HG02938 (cell line): ENCODE measurements at regions not wholly inside any gene's neighbourhood (a gene's known extent, or its start where the extent isn't known, plus 50 kb on each side); places are given as distances from the start of the nearest gene placed in this dataset.
"Not testable (repeated sequence)": the region's sequence is repeated elsewhere in the genome, so short reads cannot be mapped to it uniquely, and the experiment has no call there.

ENCODE experiments used
- ATAC-seq: cut with Tn5 transposase; IDR thresholded peaks from one replicate; pipeline ENCODE4 v1.9.1; 2021; ENCODE audit warnings: mild to moderate bottlenecking, moderate library complexity; ENCODE audit not compliant: unreplicated experiment

DNA sequence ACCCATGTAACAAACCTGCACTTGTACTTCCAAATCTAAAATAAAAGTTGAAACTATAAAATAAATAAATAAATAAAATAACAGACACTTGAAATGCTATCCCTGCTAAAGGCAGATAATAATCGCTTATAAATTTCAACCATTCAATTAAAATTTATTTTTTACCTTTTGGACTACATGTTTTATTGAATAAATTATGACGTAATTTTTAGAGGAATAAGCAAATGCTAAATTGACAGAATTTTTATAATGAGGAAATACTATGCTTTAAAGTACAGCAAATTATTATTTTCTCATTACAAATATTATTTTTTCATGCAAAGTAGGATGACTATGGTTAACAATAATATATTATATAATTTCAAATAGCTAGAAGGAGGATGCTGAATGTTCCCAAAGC lies 658.6 kb upstream of the LMO3 start:
- ATAC-seq = no peak

DNA sequence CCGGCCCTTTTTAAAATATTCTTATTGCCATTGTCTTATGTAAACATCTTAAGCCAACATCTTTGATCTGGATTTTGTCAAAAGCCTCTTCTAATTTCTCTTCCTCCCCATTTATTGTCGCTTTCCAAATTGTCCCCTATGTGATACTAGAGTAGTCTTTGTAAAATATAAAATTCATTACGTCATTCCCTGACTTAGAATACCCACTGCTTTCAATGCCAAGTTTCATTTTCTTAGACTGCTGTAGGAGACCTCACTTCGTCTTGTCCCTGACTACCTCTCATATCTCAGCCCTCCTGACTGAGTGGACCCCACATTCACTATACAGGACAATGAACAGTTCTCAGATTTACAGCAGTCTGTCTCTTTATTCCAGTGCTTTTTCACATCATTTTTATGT lies 633.9 kb upstream of the LMO3 start:
- no peak for ATAC-seq

DNA sequence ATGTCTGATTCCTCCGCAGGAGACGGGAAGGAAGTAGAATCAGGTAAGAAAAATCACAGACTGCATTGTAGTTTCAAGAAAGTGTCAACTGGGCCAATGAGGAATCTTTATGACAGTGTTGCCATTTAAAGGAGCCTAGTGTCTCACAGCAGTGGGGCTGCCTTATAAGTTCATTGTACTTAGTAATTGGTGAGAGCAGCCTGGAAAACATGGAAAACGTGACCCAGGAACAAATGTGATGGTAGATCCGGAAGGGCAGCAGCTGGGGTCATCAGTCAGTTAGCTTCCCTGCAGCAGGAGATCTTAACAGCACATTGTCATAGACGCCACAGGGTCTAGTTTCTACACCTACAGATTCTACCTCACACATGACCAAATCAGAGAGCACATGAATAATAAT lies 630.0 kb upstream of the LMO3 start:
- no peak for ATAC-seq

DNA sequence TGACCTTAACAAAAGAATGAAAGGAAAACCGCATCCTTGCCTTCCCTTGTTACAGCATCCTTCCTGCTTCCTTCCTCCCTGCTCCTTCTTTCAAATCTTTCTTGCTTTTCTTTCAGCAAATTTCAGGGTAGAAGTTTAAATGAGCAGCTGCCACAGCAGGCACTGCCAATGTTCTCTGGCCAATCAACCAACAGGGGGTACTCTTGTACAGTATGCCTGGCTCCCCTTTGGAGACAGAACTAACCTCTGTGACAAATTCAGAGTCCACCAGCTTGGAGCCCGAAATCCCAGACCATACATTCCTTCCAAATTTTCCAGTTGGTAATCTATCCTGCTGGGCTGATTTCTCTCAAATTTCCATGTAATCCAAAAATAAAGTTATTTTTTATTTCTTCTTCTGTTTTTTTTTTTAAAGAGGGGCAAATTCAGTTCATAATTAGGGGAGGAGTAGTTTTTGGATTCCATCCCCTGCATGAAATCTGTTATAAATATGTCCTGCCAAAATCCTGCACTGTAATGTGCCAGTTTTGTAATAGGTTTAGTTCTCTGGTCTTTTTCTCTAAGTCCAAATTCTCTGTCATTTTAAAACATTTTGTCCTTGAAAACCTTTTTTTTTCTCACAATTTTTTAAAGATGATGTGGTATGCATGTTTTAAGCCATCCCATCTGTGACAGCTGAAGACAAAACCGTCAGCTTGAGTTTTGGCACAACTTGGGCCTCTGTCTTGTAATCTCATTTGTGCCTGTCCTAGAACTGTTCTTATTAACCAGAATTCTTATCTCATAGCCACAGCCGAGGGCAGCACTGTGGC lies 610.0 kb upstream of the LMO3 start:
- no peak for ATAC-seq

DNA sequence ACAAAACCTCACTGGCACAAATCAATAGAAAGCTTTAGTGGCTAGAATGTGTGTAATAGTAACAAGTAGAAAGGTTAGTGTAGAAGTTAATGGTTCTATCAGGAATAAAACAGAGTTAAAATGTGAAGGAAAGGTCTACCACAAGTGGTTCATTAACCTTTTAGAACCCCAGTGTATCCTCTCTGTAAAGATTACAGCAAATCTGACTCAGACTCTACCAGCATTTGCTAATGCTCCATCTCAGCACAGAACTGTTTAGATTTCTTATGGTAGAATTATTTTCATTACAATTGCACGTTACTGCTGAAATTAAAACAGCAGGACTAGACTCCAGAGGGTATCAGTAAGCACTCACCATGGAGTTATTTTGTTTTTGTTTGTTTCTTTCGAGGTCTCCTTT lies 609.0 kb upstream of the LMO3 start:
- ATAC-seq = peak; percentile 45

DNA sequence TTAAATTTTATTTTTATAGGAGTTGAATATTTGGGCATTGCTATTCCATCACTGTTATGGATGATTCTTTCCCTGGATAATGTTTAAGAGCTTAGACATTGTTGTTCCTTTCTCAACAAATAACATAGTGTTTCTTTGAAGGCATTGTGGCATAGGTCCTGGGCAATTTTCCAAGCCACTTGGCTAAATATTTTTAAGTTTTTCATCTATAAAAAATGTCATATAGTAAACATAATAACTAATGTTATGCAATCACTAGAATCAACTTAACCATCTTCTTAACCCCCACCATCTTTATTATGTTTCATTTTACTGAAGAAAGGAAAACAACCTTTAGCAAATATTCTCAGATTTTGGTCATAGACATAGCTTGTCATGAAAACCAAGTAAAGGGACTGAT lies 600.6 kb upstream of the LMO3 start:
- ATAC-seq = no peak

DNA sequence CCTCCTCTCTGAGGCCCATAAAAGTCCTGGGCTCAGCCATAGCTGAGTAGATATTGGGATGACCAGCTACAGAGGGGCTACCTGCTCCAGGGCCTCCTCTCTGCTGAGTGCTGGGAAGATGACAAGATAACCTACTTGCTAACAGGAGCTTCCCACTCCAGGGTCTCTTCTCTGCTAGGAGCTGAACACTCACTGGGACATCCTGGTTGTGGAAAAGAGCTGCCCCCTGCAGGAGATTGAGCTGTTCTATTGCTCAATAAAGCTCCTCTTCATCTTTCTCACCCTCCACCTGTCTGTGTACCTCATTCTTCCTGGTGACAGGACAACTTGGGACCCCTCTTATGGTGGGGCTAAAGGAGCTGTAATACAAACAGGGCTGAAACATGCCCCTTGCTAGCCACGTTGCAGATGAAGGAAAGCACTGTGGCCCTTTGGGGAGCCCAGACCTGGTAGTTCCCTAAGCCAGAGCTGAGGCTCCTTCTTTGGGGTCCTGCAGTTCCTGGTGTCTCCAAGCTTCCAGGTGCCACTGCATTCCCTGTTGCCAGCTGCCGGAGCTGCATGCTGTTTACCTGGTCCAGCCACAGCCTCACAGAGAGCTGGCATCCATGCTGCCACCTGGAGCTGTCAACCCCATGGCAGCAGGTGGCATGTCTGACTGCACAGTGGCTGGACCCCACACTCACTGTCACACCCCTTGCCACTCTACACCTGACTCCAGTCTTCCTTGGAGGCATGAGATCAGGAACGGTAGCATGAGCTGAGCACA lies 598.5 kb upstream of the LMO3 start:
- no peak for ATAC-seq

DNA sequence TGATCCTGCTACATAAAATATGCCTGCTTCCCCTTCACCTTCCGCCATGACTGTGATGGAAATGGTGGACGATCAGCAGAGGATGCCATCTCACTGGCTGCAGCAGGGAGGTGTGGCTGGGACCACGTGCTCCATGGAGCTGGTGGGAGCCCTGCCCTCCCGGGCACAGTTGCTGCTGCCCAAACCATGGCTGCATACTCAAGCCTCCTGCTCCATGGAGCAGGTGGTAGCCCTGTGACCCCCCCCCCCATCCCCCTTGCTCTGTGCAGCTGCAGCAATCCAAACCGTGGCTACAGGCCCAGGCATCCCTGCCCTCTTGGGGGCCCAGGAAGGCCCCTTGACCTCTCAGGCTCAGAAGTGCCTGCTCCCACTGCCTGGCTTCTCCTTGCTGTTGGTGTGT lies 597.5 kb upstream of the LMO3 start:
- no peak for ATAC-seq

DNA sequence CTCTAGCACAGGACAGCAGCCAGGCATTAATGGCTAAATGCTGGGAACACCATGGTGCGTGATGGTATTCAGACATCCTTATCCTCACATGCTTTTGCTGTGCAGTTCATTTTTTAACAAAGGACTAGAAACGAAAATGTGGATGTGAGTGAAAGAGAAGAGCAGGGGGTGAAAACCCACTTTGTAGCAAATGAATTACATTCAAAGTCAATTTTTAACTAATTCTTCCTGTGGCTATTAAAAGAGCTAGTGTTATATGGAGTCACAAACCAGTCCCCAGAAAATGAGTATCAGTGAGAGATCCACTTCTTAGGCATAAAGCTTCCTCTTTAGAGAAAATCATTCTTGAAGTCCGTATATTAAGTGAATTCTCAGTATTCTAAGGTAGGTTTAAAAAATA lies 592.0 kb upstream of the LMO3 start:
- no peak for ATAC-seq

DNA sequence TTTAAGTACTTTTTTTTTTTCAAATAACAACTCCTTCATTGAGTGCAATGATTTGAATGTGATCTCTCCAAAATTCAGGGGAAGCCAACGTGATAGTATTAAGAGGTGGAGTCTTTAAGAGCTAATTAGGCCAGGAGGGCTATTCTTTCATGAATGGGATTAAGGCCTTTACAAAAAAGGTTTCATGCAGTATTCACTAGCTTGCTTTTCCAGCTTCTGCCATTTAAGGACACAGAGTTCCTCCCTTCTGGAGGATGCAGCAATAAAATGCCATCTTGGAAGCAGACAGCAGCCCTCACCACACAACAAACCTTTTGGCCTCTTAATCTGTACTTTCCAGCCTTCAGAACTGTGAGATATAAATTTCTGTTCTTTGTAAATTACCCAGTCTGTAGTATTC lies 586.8 kb upstream of the LMO3 start:
- no peak for ATAC-seq

DNA sequence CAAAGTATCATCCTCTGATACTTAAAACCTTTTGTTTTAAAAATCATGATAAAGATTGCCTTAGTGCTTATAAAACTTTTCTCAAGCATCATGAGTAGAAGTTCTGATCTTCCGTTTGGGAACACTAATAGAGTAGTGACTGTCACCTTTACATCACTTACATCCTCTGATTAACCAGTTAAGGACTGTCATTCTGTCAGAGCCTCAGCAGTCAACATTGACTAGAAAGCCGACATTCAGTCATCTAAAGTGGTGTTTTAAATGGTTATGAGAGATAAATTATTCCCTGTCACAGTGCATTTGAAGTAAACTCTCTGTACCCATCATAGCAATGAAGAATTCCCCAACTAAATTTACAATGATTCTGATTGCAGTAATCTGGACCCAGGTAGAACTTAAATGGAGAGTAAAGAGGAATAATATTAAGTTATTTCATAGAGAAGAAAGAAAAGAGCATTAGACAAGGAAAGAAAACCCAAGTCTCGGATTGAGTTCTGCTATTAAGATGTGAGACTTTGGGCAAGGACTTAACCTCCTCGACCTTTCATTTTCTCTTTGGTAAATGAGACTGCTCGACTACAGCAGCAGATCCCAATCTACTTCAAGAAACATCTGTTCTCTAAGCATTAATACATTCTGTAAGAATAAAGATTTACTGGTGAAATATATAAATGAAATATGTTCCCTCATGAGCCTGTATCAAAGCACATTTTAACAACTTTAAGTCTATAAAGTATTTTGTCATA lies 563.9 kb upstream of the LMO3 start:
- no peak for ATAC-seq

DNA sequence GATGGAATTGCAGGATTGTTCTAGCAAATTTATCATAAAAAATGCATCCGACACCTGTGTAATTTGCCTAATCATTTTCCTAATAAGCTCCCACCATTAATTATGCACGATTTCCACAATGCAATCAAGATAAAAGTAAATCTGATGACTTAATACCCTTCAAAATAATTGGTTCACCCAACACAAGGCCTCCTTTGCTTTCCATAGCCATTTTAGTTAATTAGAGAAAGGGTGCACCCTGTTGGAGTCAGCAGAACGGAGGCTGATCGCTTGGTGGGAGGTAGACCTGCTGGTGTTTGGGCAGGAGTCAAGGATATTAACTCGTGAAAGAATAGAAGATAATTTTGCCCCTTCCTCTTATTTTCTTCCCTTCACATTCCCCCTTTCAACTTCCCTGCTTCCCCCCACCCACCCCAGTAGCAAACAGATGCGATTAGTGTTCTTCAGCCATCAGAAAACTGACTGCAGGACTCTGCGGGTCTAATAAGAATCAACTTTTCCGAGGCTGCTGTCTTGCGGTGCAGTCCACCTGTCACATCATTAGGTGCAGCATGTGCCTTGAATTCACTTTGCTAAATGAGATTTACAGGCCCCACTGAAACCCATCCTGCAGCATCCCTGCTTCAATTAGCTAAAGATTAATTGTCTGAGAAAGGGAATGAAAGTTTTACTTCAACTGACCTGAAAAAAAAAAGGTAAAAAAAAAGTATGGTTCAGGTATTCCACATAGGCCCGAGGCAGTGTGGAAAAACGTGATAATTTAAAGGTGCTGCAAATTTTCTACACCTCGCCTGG lies 553.7 kb upstream of the LMO3 start:
- ATAC-seq = no peak

DNA sequence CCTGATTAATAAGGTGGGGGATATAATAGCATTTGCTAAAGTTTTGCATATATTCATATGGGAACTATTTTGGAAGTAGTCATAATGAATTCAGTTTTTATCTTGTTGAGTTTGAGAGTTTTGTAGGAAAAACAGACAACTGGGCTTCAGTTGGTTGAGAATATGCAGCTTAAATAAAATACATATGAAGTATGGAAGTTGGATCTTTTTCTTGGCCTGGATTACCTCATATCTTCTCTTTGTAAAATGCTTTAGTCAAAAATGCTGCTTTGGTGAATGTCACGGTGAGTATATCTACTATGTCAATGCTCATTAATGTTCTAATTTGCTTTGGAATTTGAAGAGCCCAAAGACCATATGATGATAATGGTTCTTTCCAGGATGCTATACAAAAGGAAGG lies 552.2 kb upstream of the LMO3 start:
- no peak for ATAC-seq

DNA sequence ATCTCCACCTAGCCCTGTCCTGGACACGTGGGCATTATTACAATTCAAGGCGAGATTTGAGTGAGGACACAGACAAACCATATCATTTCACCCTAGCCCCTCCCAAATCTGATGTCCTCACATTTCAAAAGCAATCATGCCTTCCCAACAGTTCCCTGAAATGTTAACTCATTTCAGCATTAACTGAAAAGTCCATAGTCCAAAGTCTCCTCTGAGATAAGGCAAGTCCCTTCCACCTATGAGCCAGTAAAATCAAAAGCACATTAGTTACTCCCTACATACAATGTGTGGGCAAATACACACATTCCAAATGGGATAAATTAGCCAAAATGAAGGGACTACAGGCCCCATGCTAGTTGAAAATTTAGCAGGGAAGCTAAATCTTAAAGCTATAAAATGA lies 546.0 kb upstream of the LMO3 start:
- ATAC-seq = no peak

DNA sequence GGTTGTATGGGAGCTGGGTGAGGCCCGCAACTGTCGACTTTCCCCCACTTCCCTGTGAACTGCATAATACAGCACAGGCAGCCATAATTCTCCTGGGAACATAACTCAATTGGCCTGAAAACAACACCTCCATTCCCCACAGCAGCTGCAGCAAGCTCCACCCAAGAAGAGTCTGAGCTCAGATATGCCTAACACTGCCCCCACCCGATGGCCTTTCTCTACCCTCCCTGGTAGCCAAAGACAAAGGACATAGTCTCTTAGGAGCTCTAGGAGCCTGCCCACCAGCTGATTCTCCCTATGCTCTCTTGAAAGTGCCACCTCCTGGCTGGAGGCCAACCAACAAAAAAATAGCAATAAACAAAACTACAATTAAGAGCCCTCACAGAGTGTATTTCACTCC lies 542.7 kb upstream of the LMO3 start:
- no peak for ATAC-seq

DNA sequence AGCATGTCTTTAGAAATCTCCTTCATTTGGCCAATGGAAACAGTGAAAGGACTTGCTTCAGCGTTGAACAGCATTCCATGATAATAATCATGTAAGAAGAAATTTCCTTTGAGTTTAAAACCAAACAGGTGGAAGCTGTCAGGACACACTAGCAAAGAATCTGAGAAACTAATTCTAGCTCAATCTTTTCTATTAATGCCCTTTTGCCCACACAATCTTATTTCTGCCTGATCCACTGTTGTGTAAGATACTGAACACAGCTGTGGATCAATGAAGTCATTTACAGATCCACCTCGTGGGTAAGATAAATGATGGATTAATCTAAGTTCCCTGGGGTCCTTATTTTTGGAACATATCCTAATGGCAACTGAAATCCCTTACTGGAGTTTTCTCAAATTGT lies 536.9 kb upstream of the LMO3 start:
- no peak for ATAC-seq

DNA sequence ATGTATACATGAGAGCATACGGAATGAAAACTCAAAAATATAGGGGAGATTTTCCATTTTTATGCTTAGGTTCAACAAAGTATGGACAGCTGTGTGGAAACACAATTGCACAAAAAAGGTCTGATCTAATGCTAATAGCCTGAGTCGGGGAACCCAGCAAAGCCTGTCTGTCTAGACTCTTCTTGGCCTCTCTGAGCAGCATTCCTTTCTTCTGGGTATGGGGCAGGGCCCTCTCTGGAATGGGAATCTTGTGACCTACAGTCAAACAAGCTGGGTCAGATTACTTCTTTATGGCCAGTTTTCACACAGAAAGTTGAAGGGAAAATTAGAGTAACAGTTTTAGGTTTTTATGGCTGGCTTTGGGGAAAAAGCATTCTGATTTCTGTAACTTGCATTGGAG lies 534.0 kb upstream of the LMO3 start:
- ATAC-seq = no peak

DNA sequence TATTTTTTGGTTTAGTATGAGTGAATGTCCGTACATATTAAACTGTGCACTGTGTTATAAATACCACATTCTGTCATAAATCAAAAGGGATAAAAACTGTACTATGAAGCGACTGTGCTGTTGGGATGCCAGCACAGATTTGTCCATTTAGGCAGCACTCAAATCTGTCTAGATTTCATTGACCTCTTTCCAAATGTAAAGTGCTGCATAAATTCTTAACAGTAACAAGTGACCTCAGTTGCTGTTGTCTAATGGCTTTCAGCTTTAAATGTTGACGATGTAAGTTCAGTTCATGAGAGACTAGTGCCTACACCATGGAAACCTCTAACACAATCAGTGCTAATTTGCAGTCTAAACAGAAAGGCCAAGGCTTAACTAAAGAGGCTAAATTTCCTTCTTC lies 531.4 kb upstream of the LMO3 start:
- ATAC-seq = no peak

DNA sequence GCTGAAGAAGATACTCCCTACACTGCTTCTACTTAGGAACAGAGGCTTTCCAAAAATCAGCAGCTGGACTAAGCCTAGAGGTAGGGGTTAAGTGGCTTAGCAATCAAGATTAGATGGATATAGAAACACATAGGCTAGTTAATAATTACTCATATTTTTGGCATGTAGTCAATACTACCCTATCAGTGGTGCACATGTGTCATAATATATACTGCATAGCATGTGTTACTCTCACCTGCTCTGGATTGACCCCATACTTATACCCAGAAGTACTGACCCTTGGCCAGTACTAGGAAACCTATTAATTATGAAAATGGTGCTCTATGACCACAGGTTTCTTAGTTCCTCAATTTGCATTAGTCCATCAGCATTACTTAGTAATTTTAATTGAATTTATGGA lies 528.4 kb upstream of the LMO3 start:
- ATAC-seq = peak; percentile 71

DNA sequence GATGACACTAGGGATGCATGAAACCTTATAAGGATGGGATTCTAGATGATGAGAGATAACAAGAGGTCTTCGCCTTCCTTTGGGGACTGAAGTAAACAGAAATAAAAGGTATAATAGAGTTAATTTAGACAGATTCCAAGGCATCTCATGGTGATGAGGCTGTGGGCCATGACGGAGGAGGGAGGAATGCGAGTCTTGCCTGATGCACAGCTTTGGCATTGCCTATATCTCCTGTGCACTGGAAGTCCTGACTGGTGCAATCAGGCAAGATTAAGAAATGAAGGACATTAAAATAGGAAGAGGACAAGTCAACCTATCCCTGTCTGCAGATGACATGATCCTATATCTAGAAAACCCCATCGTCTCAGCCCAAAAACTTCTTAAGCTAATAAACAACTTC lies 526.4 kb upstream of the LMO3 start:
- ATAC-seq = no peak

DNA sequence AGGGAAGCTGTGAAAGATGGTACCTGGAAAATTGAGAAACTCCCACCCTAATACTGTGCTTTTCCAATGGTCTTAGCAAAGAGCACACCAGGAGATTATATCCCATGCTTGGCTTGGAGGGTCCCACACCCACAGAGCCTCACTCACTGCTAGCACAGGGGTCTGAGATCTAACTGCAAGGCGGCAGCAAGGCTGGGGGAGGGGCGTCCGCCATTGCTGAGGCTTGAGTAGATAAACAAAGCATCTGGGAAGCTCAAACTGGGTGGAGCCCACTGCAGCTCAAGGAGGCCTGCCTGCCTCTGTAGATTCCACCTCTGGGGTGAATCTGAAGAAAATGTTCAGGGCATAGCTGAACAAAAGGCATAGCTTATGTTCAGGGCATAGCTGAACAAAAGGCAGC lies 510.6 kb upstream of the LMO3 start:
- not testable (repeated sequence) for ATAC-seq
